Tibial nerve (tissue), 4 donors: ENCODE measurements at regions not wholly inside any gene's neighbourhood (a gene's known extent, or its start where the extent isn't known, plus 50 kb on each side); places are given as distances from the start of the nearest gene placed in this dataset.
"Not testable (repeated sequence)": the region's sequence is repeated elsewhere in the genome, so short reads cannot be mapped to it uniquely, and the experiment has no call there.

Experiments used
- EP300 ChIP-seq, 2 donors: sonication (generic); formaldehyde crosslinking; IDR thresholded peaks; one replicate each; pipeline ENCODE4 v1.6.1; 2017; ENCODE audit warnings: antibody characterized with exemption in 2 of 2, mild to moderate bottlenecking in 1 of 2
- TF ChIP-seq, protein P1 (sequence below), 5 experiments: fragments of 200-600 bp in 3 of 5; fragments of 450-650 bp in 2 of 5; sonication (generic) in 3 of 5; IDR thresholded peaks; one replicate each; pipeline ENCODE4 v1.5.1; 2016 to 2019; ENCODE audit warnings: antibody characterized with exemption in 5 of 5, mild to moderate bottlenecking in 3 of 5, moderate library complexity in 2 of 5

GRCh38 chr4:49213750-49214149, 227.7 kb downstream of the CWH43 start:
- TF ChIP-seq EP300 (IDR thresholded peaks at IDR 0.05), result not testable (repeated sequence)
- TF ChIP-seq, protein P1, sequence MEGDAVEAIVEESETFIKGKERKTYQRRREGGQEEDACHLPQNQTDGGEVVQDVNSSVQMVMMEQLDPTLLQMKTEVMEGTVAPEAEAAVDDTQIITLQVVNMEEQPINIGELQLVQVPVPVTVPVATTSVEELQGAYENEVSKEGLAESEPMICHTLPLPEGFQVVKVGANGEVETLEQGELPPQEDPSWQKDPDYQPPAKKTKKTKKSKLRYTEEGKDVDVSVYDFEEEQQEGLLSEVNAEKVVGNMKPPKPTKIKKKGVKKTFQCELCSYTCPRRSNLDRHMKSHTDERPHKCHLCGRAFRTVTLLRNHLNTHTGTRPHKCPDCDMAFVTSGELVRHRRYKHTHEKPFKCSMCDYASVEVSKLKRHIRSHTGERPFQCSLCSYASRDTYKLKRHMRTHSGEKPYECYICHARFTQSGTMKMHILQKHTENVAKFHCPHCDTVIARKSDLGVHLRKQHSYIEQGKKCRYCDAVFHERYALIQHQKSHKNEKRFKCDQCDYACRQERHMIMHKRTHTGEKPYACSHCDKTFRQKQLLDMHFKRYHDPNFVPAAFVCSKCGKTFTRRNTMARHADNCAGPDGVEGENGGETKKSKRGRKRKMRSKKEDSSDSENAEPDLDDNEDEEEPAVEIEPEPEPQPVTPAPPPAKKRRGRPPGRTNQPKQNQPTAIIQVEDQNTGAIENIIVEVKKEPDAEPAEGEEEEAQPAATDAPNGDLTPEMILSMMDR (IDR thresholded peaks at IDR 0.05), result not testable (repeated sequence)
